ENCODE measurements at regions not wholly inside any gene's neighbourhood (a gene's known extent, or its start where the extent isn't known, plus 50 kb on each side); places are given as distances from the start of the nearest gene placed in this dataset.

- H3K36me3 ChIP-seq (ENCODE audit: control insufficient read depth in 2 of 2, extremely low read depth in 1 of 2, insufficient read depth in 2 of 2, low read length in 2 of 2): no peaks in the 10 kb centered on the region
- dilution Hi-C loops (cut with MboI; ENCODE audit: extremely low pct_ligation_motif_present, low sequenced_read_pairs): no loop called here
- H2AFZ ChIP-seq (ENCODE audit: control insufficient read depth, low read length): no peak overlapping the region
- H3K4me1 ChIP-seq (ENCODE audit: control insufficient read depth, extremely low read depth, insufficient read depth, low read length): no peaks in the 10 kb centered on the region
- H3K9me1 ChIP-seq (ENCODE audit: control insufficient read depth, extremely low read depth, insufficient read depth, low read length): no peaks in the 10 kb centered on the region
- no peak overlapping the region for H3K4me3 ChIP-seq (ENCODE audit: control insufficient read depth in 2 of 3, extremely low read depth in 1 of 3, insufficient read depth in 2 of 3, low read depth in 1 of 3, low read length in 3 of 3)
- FAIRE-seq (no peak), DNase-seq (ENCODE audit: low read depth, low spot score) (no peak)
- no peaks in the 10 kb centered on the region for H4K20me1 ChIP-seq (ENCODE audit: control insufficient read depth, extremely low read depth, insufficient read depth, low read length)
- no peaks in the 10 kb centered on the region for H3K9me3 ChIP-seq (ENCODE audit: control insufficient read depth, low read depth, low read length)
- TF ChIP-seq, protein P1, sequence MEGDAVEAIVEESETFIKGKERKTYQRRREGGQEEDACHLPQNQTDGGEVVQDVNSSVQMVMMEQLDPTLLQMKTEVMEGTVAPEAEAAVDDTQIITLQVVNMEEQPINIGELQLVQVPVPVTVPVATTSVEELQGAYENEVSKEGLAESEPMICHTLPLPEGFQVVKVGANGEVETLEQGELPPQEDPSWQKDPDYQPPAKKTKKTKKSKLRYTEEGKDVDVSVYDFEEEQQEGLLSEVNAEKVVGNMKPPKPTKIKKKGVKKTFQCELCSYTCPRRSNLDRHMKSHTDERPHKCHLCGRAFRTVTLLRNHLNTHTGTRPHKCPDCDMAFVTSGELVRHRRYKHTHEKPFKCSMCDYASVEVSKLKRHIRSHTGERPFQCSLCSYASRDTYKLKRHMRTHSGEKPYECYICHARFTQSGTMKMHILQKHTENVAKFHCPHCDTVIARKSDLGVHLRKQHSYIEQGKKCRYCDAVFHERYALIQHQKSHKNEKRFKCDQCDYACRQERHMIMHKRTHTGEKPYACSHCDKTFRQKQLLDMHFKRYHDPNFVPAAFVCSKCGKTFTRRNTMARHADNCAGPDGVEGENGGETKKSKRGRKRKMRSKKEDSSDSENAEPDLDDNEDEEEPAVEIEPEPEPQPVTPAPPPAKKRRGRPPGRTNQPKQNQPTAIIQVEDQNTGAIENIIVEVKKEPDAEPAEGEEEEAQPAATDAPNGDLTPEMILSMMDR (optimal IDR thresholded peaks at IDR 0.05 in 1 of 3, IDR thresholded peaks at IDR 0.05 in 1 of 3, conservative IDR thresholded peaks at IDR 0.05 in 1 of 3; ENCODE audit: extremely low read depth in 1 of 3, insufficient read depth in 2 of 3, low read length in 3 of 3): no peak
- no peak for TF ChIP-seq EZH2 (IDR thresholded peaks at IDR 0.05; ENCODE audit: low read length)
- H3K79me2 ChIP-seq (ENCODE audit: control insufficient read depth, insufficient read depth, low read length): no peaks in the 10 kb centered on the region
- H3K9ac ChIP-seq (ENCODE audit: control insufficient read depth, extremely low read depth, insufficient read depth, low read length): no peak overlapping the region
- H3K4me2 ChIP-seq (ENCODE audit: control insufficient read depth, extremely low read depth, insufficient read depth, low read depth, low read length): no peak overlapping the region
- H3K27me3 ChIP-seq (ENCODE audit: control insufficient read depth, extremely low read depth, insufficient read depth, low read length): no peaks in the 10 kb centered on the region
- no peak overlapping the region for H3K27ac ChIP-seq (ENCODE audit: control insufficient read depth, insufficient read depth, low read length)
These were observed 494.8 kb downstream of the TBC1D4 start for GRCh38 chr13:74987124-74987690.

DNA sequence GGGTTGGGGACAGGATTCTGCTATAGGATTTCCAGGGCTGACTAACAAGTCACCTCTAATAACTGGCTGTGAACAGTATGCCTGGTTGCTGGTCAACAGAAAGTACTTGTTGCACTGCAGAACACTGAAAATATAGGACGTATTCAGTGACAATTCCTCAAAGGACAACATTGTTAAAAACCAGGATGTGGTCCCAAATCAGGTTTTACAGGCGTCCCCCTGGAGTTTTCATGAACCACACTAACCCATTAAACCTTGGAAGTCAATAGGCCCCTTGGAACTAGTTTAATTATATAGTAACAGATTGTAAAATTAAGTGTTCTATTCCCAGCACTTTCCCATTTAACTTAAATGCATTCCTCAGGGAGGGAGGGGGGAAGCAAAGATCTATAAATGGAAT, 495.4 kb downstream of the TBC1D4 start:
- H3K27ac ChIP-seq (ENCODE audit: control insufficient read depth, insufficient read depth, low read length): no peak overlapping the region
- FAIRE-seq (no peak), DNase-seq (ENCODE audit: low read depth, low spot score) (no peak)
- no peak overlapping the region for H3K9ac ChIP-seq (ENCODE audit: control insufficient read depth, extremely low read depth, insufficient read depth, low read length)
- dilution Hi-C loops (cut with MboI; ENCODE audit: extremely low pct_ligation_motif_present, low sequenced_read_pairs): no loop called here
- H3K4me3 ChIP-seq (ENCODE audit: control insufficient read depth in 2 of 3, extremely low read depth in 1 of 3, insufficient read depth in 2 of 3, low read depth in 1 of 3, low read length in 3 of 3): no peak overlapping the region
- H3K9me1 ChIP-seq (ENCODE audit: control insufficient read depth, extremely low read depth, insufficient read depth, low read length): no peaks in the 10 kb centered on the region
- H3K9me3 ChIP-seq (ENCODE audit: control insufficient read depth, low read depth, low read length): no peaks in the 10 kb centered on the region
- H3K4me1 ChIP-seq (ENCODE audit: control insufficient read depth, extremely low read depth, insufficient read depth, low read length): no peaks in the 10 kb centered on the region
- no peaks in the 10 kb centered on the region for H3K36me3 ChIP-seq (ENCODE audit: control insufficient read depth in 2 of 2, extremely low read depth in 1 of 2, insufficient read depth in 2 of 2, low read length in 2 of 2)
- H4K20me1 ChIP-seq (ENCODE audit: control insufficient read depth, extremely low read depth, insufficient read depth, low read length): no peaks in the 10 kb centered on the region
- H2AFZ ChIP-seq (ENCODE audit: control insufficient read depth, low read length): no peak overlapping the region
- H3K27me3 ChIP-seq (ENCODE audit: control insufficient read depth, extremely low read depth, insufficient read depth, low read length): no peaks in the 10 kb centered on the region
- no peak for TF ChIP-seq EZH2 (IDR thresholded peaks at IDR 0.05; ENCODE audit: low read length)
- TF ChIP-seq, protein P1 (optimal IDR thresholded peaks at IDR 0.05 in 1 of 3, IDR thresholded peaks at IDR 0.05 in 1 of 3, conservative IDR thresholded peaks at IDR 0.05 in 1 of 3; ENCODE audit: extremely low read depth in 1 of 3, insufficient read depth in 2 of 3, low read length in 3 of 3): no peak
- no peaks in the 10 kb centered on the region for H3K79me2 ChIP-seq (ENCODE audit: control insufficient read depth, insufficient read depth, low read length)
- no peak overlapping the region for H3K4me2 ChIP-seq (ENCODE audit: control insufficient read depth, extremely low read depth, insufficient read depth, low read depth, low read length)
